ENCODE measurements at regions not wholly inside any gene's neighbourhood (a gene's known extent, or its start where the extent isn't known, plus 50 kb on each side); places are given as distances from the start of the nearest gene placed in this dataset.

DNA sequence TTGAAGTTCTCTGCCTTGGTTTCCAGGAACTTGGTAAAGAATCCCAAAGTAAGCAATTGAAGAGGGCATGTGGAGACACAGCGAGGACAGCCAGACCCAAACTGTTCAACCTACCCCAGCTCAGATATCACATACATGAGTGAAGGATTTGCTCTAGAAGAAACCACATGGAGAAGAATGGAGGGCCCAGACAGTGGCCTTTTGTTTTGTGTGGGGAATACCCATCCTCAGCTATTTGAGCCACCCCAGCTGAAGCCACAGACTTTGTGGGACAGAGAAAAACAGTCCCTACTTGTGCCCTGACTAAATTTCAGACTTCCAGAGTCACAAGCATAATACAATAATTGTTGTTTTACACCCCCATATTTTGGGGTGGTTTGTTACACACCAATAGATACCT lies 387.1 kb downstream of the ZSWIM6 start:
- TF ChIP-seq BACH2 (CRISPR knock-in tag; IDR thresholded peaks at IDR 0.05; ENCODE audit: borderline replicate concordance): no peak
- TF ChIP-seq OSR1 (CRISPR knock-in tag; IDR thresholded peaks at IDR 0.05): no peak
- no peak for TF ChIP-seq ZFP3 (CRISPR knock-in tag; IDR thresholded peaks at IDR 0.05)
- no peak for TF ChIP-seq RARB (CRISPR knock-in tag; IDR thresholded peaks at IDR 0.05)
- TF ChIP-seq ZC3H10 (CRISPR knock-in tag; IDR thresholded peaks at IDR 0.05): no peak
- TF ChIP-seq ZFP30 (CRISPR knock-in tag; IDR thresholded peaks at IDR 0.05): no peak
- TF ChIP-seq TCF4 (CRISPR knock-in tag; IDR thresholded peaks at IDR 0.05; ENCODE audit: borderline replicate concordance): no peak
- no peak for TF ChIP-seq ARNTL (CRISPR knock-in tag; IDR thresholded peaks at IDR 0.05; ENCODE audit: borderline replicate concordance, low read depth)
- TF ChIP-seq ESRRG (CRISPR knock-in tag; IDR thresholded peaks at IDR 0.05): no peak
- TF ChIP-seq PPARA (CRISPR knock-in tag; IDR thresholded peaks at IDR 0.05; ENCODE audit: borderline replicate concordance): no peak
- TF ChIP-seq, protein P1, sequence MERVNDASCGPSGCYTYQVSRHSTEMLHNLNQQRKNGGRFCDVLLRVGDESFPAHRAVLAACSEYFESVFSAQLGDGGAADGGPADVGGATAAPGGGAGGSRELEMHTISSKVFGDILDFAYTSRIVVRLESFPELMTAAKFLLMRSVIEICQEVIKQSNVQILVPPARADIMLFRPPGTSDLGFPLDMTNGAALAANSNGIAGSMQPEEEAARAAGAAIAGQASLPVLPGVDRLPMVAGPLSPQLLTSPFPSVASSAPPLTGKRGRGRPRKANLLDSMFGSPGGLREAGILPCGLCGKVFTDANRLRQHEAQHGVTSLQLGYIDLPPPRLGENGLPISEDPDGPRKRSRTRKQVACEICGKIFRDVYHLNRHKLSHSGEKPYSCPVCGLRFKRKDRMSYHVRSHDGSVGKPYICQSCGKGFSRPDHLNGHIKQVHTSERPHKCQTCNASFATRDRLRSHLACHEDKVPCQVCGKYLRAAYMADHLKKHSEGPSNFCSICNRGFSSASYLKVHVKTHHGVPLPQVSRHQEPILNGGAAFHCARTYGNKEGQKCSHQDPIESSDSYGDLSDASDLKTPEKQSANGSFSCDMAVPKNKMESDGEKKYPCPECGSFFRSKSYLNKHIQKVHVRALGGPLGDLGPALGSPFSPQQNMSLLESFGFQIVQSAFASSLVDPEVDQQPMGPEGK (CRISPR knock-in tag; IDR thresholded peaks at IDR 0.05; ENCODE audit: borderline replicate concordance): no peak
- TF ChIP-seq ZNF8 (CRISPR knock-in tag; IDR thresholded peaks at IDR 0.05): no peak
- TF ChIP-seq, protein P2, sequence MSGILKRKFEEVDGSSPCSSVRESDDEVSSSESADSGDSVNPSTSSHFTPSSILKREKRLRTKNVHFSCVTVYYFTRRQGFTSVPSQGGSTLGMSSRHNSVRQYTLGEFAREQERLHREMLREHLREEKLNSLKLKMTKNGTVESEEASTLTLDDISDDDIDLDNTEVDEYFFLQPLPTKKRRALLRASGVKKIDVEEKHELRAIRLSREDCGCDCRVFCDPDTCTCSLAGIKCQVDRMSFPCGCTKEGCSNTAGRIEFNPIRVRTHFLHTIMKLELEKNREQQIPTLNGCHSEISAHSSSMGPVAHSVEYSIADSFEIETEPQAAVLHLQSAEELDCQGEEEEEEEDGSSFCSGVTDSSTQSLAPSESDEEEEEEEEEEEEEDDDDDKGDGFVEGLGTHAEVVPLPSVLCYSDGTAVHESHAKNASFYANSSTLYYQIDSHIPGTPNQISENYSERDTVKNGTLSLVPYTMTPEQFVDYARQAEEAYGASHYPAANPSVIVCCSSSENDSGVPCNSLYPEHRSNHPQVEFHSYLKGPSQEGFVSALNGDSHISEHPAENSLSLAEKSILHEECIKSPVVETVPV (CRISPR knock-in tag; IDR thresholded peaks at IDR 0.05): no peak
- TF ChIP-seq SNAI2 (CRISPR knock-in tag; IDR thresholded peaks at IDR 0.05): no peak
- TF ChIP-seq, protein P3, sequence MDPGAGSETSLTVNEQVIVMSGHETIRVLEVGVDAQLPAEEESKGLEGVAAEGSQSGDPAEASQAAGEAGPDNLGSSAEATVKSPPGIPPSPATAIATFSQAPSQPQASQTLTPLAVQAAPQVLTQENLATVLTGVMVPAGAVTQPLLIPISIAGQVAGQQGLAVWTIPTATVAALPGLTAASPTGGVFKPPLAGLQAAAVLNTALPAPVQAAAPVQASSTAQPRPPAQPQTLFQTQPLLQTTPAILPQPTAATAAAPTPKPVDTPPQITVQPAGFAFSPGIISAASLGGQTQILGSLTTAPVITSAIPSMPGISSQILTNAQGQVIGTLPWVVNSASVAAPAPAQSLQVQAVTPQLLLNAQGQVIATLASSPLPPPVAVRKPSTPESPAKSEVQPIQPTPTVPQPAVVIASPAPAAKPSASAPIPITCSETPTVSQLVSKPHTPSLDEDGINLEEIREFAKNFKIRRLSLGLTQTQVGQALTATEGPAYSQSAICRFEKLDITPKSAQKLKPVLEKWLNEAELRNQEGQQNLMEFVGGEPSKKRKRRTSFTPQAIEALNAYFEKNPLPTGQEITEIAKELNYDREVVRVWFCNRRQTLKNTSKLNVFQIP (CRISPR knock-in tag; IDR thresholded peaks at IDR 0.05; ENCODE audit: borderline replicate concordance, low read depth): no peak
- no peak for TF ChIP-seq TOX (CRISPR knock-in tag; IDR thresholded peaks at IDR 0.05; ENCODE audit: borderline replicate concordance)
- no peak for ATAC-seq

DNA sequence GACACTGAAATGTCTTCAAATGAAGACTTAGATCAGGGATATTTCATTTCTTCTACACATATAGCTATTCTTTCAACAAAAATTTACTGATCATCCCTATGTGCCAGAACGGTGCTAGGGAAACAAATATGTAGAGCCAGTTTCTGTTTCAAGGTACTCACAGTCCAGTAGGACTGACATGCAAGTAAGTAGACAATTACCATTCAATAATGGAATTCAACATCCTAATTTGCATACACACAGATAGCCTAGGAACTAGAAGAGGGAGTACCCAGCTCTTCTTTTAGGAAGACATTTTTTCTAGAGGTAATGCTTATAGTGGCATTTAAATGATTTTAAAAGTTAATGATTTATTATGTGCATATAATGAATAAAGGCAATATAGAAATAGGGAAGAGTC lies 388.8 kb downstream of the ZSWIM6 start:
- no peak for ATAC-seq
- TF ChIP-seq TCF4 (CRISPR knock-in tag; IDR thresholded peaks at IDR 0.05; ENCODE audit: borderline replicate concordance) (no peak), ZFP3 (CRISPR knock-in tag; IDR thresholded peaks at IDR 0.05) (no peak)
- TF ChIP-seq, protein P3 (CRISPR knock-in tag; IDR thresholded peaks at IDR 0.05; ENCODE audit: borderline replicate concordance, low read depth): no peak
- TF ChIP-seq, protein P4, sequence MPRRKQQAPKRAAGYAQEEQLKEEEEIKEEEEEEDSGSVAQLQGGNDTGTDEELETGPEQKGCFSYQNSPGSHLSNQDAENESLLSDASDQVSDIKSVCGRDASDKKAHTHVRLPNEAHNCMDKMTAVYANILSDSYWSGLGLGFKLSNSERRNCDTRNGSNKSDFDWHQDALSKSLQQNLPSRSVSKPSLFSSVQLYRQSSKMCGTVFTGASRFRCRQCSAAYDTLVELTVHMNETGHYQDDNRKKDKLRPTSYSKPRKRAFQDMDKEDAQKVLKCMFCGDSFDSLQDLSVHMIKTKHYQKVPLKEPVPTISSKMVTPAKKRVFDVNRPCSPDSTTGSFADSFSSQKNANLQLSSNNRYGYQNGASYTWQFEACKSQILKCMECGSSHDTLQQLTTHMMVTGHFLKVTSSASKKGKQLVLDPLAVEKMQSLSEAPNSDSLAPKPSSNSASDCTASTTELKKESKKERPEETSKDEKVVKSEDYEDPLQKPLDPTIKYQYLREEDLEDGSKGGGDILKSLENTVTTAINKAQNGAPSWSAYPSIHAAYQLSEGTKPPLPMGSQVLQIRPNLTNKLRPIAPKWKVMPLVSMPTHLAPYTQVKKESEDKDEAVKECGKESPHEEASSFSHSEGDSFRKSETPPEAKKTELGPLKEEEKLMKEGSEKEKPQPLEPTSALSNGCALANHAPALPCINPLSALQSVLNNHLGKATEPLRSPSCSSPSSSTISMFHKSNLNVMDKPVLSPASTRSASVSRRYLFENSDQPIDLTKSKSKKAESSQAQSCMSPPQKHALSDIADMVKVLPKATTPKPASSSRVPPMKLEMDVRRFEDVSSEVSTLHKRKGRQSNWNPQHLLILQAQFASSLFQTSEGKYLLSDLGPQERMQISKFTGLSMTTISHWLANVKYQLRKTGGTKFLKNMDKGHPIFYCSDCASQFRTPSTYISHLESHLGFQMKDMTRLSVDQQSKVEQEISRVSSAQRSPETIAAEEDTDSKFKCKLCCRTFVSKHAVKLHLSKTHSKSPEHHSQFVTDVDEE (CRISPR knock-in tag; IDR thresholded peaks at IDR 0.05): no peak
- TF ChIP-seq, protein P5, sequence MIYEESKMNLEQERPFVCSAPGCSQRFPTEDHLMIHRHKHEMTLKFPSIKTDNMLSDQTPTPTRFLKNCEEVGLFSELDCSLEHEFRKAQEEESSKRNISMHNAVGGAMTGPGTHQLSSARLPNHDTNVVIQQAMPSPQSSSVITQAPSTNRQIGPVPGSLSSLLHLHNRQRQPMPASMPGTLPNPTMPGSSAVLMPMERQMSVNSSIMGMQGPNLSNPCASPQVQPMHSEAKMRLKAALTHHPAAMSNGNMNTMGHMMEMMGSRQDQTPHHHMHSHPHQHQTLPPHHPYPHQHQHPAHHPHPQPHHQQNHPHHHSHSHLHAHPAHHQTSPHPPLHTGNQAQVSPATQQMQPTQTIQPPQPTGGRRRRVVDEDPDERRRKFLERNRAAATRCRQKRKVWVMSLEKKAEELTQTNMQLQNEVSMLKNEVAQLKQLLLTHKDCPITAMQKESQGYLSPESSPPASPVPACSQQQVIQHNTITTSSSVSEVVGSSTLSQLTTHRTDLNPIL (CRISPR knock-in tag; IDR thresholded peaks at IDR 0.05; ENCODE audit: low read depth): no peak

DNA sequence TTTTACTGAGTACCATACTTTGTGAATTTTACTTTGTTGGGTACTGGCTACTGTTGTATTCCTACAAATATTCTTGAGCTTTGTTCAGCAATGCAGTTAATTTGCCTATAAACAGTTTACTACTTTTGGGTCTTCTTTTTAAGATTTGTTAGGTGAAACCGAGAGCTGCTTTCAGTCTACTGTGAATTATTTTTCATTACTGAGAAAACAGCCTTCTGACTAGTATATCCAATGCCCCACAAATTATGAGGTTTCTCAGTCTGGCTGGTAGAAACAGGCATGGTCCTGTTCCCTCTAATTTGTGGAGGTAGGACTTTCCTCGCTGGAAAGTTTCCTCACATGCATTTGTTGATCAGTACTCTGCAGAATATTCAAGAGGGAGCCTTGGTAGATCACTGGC lies 392.0 kb downstream of the ZSWIM6 start:
- no peak for ATAC-seq
- TF ChIP-seq ZNF565 (CRISPR knock-in tag; conservative IDR thresholded peaks at IDR 0.05; ENCODE audit: low read depth): no peak
- TF ChIP-seq ZC3H10 (CRISPR knock-in tag; IDR thresholded peaks at IDR 0.05): no peak
- TF ChIP-seq BACH2 (CRISPR knock-in tag; IDR thresholded peaks at IDR 0.05; ENCODE audit: borderline replicate concordance): no peak
- TF ChIP-seq, protein P1 (CRISPR knock-in tag; IDR thresholded peaks at IDR 0.05; ENCODE audit: borderline replicate concordance): no peak
- TF ChIP-seq, protein P3 (CRISPR knock-in tag; IDR thresholded peaks at IDR 0.05; ENCODE audit: borderline replicate concordance, low read depth): no peak
- TF ChIP-seq ZNF70 (CRISPR knock-in tag; IDR thresholded peaks at IDR 0.05): no peak
- no peak for TF ChIP-seq OSR1 (CRISPR knock-in tag; IDR thresholded peaks at IDR 0.05)
